ENCODE measurements at regions not wholly inside any gene's neighbourhood (a gene's known extent, or its start where the extent isn't known, plus 50 kb on each side); places are given as distances from the start of the nearest gene placed in this dataset.

DNA sequence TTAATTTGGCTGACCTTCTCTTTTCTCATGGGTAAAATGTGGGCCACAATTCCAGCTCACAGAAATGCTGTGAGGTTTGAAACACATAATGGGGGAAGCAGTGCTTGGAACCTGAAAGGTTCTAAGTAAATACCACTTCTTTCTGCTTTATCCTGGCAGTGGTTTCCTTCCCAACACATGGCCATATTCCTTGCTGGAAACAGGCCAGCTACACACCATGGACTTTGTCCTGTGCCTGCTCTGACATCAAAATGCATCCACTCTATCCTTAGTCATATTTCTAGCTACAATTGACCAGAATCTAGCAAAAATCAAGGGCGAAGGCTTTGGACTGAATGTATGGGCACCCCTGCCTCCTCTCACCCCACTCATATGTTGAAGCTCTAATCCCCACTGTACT is 93.1 kb upstream of the TRPC7 start:
- TF ChIP-seq, protein P1, sequence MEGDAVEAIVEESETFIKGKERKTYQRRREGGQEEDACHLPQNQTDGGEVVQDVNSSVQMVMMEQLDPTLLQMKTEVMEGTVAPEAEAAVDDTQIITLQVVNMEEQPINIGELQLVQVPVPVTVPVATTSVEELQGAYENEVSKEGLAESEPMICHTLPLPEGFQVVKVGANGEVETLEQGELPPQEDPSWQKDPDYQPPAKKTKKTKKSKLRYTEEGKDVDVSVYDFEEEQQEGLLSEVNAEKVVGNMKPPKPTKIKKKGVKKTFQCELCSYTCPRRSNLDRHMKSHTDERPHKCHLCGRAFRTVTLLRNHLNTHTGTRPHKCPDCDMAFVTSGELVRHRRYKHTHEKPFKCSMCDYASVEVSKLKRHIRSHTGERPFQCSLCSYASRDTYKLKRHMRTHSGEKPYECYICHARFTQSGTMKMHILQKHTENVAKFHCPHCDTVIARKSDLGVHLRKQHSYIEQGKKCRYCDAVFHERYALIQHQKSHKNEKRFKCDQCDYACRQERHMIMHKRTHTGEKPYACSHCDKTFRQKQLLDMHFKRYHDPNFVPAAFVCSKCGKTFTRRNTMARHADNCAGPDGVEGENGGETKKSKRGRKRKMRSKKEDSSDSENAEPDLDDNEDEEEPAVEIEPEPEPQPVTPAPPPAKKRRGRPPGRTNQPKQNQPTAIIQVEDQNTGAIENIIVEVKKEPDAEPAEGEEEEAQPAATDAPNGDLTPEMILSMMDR (IDR thresholded peaks at IDR 0.05): no peak
- TF ChIP-seq POLR2AphosphoS5 (IDR thresholded peaks at IDR 0.05): no peak
